Lung (tissue), 11 donors: ENCODE measurements at regions not wholly inside any gene's neighbourhood (a gene's known extent, or its start where the extent isn't known, plus 50 kb on each side); places are given as distances from the start of the nearest gene placed in this dataset.

Experiments used
- ATAC-seq: fragments of 200-7000 bp; cut with Tn5 transposase; one replicate; pipeline ENCODE4 v1.9.1; 2020; ENCODE audit warnings: moderate number of reproducible peaks; ENCODE audit not compliant: insufficient read depth, low FRiP score
- DNase-seq, 3 donors: peaks; one replicate each; pipeline ENCODE4 v3.0.0-alpha.2; 2013 to 2017
- H3K27ac ChIP-seq, 2 donors: one replicate each; pipeline ENCODE4 v1.5.1; 2013; ENCODE audit warnings: mild to moderate bottlenecking in 2 of 2, moderate library complexity in 2 of 2, control low read depth in 1 of 2, inconsistent platforms in 1 of 2, low read depth in 1 of 2, low read length in 1 of 2
- H3K27me3 ChIP-seq, 3 donors: one replicate each; pipeline ENCODE4 v1.5.1; 2013; ENCODE audit warnings: low read length in 2 of 3; ENCODE audit not compliant: control insufficient read depth in 3 of 3, insufficient read depth in 3 of 3
- H3K36me3 ChIP-seq, 4 donors: one replicate each; pipeline ENCODE4 v1.5.1; 2013; ENCODE audit warnings: low read length in 4 of 4, mild to moderate bottlenecking in 1 of 4, moderate library complexity in 1 of 4; ENCODE audit not compliant: control insufficient read depth in 4 of 4, insufficient read depth in 4 of 4
- H3K4me1 ChIP-seq, 5 donors: one replicate each; pipeline ENCODE4 v1.5.1; 2013; ENCODE audit warnings: low read length in 5 of 5, mild to moderate bottlenecking in 2 of 5, moderate library complexity in 1 of 5; ENCODE audit not compliant: control insufficient read depth in 5 of 5, insufficient read depth in 5 of 5
- H3K4me3 ChIP-seq: one replicate; pipeline ENCODE4 v1.5.1; 2013; ENCODE audit warnings: mild to moderate bottlenecking, control low read depth, moderate library complexity
- H3K9ac ChIP-seq, 2 donors: one replicate each; pipeline ENCODE4 v1.5.1; 2013; ENCODE audit warnings: low read length in 2 of 2, control low read depth in 1 of 2; ENCODE audit not compliant: insufficient read depth in 1 of 2
- H3K9me3 ChIP-seq, 4 donors: one replicate each; pipeline ENCODE4 v1.5.1; 2013; ENCODE audit warnings: low read length in 3 of 4, mild to moderate bottlenecking in 1 of 4, moderate library complexity in 1 of 4; ENCODE audit not compliant: control insufficient read depth in 4 of 4, insufficient read depth in 3 of 4
- WGBS, 2 donors: extraction: QIAGEN DNeasy Blood & Tissue Kit; methylation state at CpG; one replicate each; pipeline ENCODE4 v1.1.7; 2013; 5-methylcytosine and 5-hydroxymethylcytosine counted together
- TF ChIP-seq, protein P1 (sequence below): IDR thresholded peaks from 2 replicates; pipeline ENCODE4 v1.5.1; 2012; ENCODE audit warnings: mild to moderate bottlenecking; ENCODE audit errors: control extremely low read depth, extremely low read depth
- donor health status: control.
- donor health status: control.
- donor health status: Bipolar disorder and iron deficiency.
- donor health status: healthy.
- donor health status: DM: yes; HTN: yes; CAD: no.

DNA sequence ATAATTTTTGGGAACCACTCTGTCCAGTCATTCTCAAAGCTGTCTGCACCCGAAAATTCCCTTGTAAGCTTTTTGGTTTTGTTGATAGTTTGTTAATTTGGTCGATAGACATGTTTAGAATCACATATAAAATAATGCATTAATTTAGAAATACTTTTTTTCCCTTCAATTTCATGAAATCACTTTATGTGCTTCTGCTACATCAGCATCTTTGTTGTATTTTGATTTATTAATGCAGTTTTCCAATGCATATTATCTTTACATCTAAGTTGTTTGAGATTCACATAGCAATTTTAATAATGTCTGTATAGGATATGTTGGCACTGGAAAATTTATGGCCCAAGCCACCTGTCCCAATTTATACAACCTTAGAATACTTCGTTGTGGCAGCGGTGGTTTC lies 60.6 kb upstream of the SV2C start:
- 73 to 82% methylated on average over 4 of the region's 4 CpGs for WGBS, 2 donors
- Histone ChIP-seq H3K9me3 (peaks cover 0 to 3% (median 0%) of the 10 kb centered on the region in 4 donors), H3K4me1 (no peaks in the 10 kb centered on the region), H3K36me3 (no peaks in the 10 kb centered on the region), H3K27me3 (peaks cover 0 to 2% (median 0%) of the 10 kb centered on the region in 3 donors), H3K9ac (no peak overlapping the region), H3K27ac (no peak overlapping the region), H3K4me3 (no peak overlapping the region)
- no peak for DNase-seq
- TF ChIP-seq, protein P1, sequence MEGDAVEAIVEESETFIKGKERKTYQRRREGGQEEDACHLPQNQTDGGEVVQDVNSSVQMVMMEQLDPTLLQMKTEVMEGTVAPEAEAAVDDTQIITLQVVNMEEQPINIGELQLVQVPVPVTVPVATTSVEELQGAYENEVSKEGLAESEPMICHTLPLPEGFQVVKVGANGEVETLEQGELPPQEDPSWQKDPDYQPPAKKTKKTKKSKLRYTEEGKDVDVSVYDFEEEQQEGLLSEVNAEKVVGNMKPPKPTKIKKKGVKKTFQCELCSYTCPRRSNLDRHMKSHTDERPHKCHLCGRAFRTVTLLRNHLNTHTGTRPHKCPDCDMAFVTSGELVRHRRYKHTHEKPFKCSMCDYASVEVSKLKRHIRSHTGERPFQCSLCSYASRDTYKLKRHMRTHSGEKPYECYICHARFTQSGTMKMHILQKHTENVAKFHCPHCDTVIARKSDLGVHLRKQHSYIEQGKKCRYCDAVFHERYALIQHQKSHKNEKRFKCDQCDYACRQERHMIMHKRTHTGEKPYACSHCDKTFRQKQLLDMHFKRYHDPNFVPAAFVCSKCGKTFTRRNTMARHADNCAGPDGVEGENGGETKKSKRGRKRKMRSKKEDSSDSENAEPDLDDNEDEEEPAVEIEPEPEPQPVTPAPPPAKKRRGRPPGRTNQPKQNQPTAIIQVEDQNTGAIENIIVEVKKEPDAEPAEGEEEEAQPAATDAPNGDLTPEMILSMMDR: no peak
- no peak for ATAC-seq

DNA sequence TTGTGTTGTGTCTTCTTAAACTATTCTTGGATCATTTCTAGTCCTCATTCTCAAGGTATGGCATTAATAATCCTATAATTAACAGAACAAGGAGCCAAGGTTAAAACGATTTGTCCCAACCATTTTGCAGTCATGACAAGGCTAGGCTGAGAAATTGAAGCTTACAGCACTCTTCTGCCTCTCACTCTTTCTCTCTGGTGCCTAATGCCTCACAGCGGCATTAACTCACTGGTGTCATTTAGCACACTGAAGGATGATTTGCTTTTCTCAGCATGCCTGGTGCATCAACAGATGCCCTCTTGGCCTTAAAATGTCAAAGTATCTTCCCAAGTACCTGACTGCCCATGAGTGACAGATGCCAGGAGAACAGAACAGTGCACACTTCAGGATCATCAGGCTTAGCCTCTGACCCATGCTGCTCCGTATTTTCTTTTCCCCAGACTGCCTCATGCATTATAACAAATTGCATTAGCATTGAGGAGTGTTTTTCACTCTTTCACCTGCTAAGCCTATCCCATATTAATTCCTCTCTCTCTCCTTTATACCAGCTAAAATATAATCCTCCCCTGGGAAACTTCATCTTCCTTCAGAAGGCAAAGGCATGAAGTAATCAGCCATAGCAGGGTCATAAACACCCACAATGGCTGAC lies 61.1 kb upstream of the SV2C start:
- H3K4me1 ChIP-seq: no peaks in the 10 kb centered on the region
- peaks cover 0 to 2% (median 0%) of the 10 kb centered on the region in 3 donors for H3K27me3 ChIP-seq
- no peaks in the 10 kb centered on the region for H3K36me3 ChIP-seq
- H3K9ac ChIP-seq: no peak overlapping the region
- DNase-seq: no peak
- 60 to 68% methylated on average over 3 of the region's 3 CpGs for WGBS, 2 donors
- no peak overlapping the region for H3K27ac ChIP-seq
- H3K9me3 ChIP-seq: peaks cover 0 to 3% (median 0%) of the 10 kb centered on the region in 4 donors
- no peak overlapping the region for H3K4me3 ChIP-seq
- no peak for ATAC-seq
- TF ChIP-seq, protein P1: no peak

DNA sequence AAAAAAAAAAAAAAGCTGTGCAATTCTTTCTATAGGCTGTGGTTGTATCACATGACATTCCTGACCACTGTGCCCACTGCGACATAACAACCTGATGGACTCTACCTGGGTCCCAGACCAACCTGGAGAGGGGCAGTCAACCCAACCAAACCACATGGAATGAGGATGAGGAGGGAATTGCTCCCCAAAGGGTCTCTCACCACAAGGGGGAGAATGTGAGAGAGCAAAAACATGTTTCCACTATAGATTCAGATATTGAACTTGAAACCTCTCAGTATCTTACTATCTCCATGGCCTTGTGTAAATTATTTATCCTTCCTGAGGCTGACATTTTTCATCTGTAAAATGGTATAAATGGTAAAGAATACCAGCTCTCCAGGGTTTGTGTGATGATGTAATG lies 66.9 kb upstream of the SV2C start:
- TF ChIP-seq, protein P1: no peak
- no peaks in the 10 kb centered on the region for H3K27me3 ChIP-seq
- no peaks in the 10 kb centered on the region for H3K36me3 ChIP-seq
- H3K9ac ChIP-seq: no peak overlapping the region
- DNase-seq (no peak), ATAC-seq (no peak)
- H3K27ac ChIP-seq: no peak overlapping the region
- 78 to 83% methylated on average over 1 of the region's 1 CpG for WGBS, 2 donors
- peaks cover 0 to 3% (median 0%) of the 10 kb centered on the region in 4 donors for H3K9me3 ChIP-seq
- no peak overlapping the region for H3K4me3 ChIP-seq
- H3K4me1 ChIP-seq: no peaks in the 10 kb centered on the region

DNA sequence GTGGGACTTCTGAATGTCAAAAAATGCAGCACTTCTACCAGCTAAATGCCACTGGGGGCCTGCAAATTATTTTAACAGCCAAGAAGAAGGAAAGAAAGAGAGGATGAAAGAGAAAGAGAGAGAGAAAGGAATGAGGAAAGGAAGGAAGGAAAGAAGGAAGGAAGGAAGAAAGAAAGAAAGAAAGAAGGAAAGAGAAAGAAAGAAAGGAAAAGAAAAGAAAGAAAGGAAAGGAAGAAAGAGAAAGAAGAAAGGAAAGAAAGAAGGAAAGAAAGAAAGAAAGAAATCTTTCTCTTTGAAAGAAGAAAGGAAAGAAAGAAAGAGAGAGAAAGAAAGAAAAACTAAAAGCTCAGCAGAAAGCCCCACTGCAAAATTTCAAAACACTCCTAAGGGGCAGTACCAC lies 69.2 kb upstream of the SV2C start:
- no peak for ATAC-seq
- no peak for DNase-seq

More for the DNA sequence above, 69.2 kb upstream of the SV2C start:
- Histone ChIP-seq H3K27ac (no peak overlapping the region), H3K4me1 (no peaks in the 10 kb centered on the region), H3K4me3 (no peak overlapping the region), H3K9me3 (peaks cover 0 to 3% (median 0%) of the 10 kb centered on the region in 4 donors), H3K9ac (no peak overlapping the region), H3K36me3 (no peaks in the 10 kb centered on the region), H3K27me3 (no peaks in the 10 kb centered on the region)
- TF ChIP-seq, protein P1: no peak
